ENCODE measurements at regions not wholly inside any gene's neighbourhood (a gene's known extent, or its start where the extent isn't known, plus 50 kb on each side); places are given as distances from the start of the nearest gene placed in this dataset.

DNA sequence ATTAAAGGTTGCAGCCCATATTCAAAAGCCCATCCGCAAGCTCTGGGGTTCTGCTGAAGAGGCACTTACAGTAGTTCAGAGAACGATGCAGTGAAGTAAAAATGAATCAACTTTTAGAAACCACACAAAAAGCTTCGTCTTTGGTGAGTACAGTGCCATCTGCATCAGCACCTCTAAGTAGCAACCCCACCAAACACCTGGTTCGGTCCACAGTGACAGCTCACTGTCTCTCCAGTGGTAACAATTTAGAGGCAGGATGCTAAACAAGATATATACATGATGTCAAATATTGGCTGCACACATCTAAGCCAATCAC lies 275.4 kb upstream of the TCF4 start:
- no peak for TF ChIP-seq TAF1 (IDR thresholded peaks at IDR 0.05; ENCODE audit: borderline replicate concordance, insufficient read depth, low read length)
- no peak for TF ChIP-seq POLR2AphosphoS5 (IDR thresholded peaks at IDR 0.05; ENCODE audit: low read depth, low read length)
- TF ChIP-seq SIN3A (IDR thresholded peaks at IDR 0.05; ENCODE audit: borderline replicate concordance, insufficient read depth, low read length): no peak
- TF ChIP-seq, protein P1, sequence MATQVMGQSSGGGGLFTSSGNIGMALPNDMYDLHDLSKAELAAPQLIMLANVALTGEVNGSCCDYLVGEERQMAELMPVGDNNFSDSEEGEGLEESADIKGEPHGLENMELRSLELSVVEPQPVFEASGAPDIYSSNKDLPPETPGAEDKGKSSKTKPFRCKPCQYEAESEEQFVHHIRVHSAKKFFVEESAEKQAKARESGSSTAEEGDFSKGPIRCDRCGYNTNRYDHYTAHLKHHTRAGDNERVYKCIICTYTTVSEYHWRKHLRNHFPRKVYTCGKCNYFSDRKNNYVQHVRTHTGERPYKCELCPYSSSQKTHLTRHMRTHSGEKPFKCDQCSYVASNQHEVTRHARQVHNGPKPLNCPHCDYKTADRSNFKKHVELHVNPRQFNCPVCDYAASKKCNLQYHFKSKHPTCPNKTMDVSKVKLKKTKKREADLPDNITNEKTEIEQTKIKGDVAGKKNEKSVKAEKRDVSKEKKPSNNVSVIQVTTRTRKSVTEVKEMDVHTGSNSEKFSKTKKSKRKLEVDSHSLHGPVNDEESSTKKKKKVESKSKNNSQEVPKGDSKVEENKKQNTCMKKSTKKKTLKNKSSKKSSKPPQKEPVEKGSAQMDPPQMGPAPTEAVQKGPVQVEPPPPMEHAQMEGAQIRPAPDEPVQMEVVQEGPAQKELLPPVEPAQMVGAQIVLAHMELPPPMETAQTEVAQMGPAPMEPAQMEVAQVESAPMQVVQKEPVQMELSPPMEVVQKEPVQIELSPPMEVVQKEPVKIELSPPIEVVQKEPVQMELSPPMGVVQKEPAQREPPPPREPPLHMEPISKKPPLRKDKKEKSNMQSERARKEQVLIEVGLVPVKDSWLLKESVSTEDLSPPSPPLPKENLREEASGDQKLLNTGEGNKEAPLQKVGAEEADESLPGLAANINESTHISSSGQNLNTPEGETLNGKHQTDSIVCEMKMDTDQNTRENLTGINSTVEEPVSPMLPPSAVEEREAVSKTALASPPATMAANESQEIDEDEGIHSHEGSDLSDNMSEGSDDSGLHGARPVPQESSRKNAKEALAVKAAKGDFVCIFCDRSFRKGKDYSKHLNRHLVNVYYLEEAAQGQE (IDR thresholded peaks at IDR 0.05; ENCODE audit: insufficient read depth in 1 of 2, low read depth in 2 of 2, low read length in 2 of 2): no peak
- no peak for TF ChIP-seq FOXP2 (optimal IDR thresholded peaks at IDR 0.05; ENCODE audit: borderline replicate concordance, extremely low read depth, extremely low read length, insufficient read depth)

DNA sequence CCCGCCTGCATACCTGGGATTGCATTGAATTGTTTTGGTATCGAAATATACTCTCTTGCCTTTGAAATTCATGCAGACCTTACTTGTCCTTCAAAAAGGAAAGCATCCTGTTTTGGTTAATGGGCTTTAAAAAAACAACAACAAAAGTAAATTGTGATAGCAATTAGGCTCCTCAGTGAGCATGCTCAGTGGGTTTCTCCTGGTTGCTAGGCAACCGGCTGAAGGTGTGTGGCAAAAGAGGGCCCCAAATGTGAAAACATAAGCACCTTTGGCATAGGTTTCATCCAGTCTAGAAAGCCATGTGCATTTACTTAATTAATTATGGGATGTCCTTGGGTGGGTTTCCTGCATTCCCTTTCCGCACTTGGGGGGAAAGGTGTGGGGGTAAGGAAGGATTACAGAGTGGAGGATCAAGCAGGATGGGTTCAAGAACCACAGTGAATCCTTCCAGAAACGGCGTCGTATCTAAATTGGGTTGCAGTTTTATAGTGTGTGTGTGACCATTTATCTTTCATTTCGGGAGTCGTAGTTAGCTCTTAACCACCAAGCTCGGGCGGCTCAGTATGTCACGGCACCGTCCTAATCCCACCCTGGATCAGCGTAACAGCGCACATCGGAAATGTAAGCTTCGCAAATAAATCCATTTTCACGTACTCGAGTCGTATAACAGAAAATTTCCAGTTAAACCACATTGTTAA lies 274.9 kb upstream of the TCF4 start:
- TF ChIP-seq FOXP2 (optimal IDR thresholded peaks at IDR 0.05; ENCODE audit: borderline replicate concordance, extremely low read depth, extremely low read length, insufficient read depth) (no peak), SIN3A (IDR thresholded peaks at IDR 0.05; ENCODE audit: borderline replicate concordance, insufficient read depth, low read length) (no peak), POLR2AphosphoS5 (IDR thresholded peaks at IDR 0.05; ENCODE audit: low read depth, low read length) (no peak), TAF1 (IDR thresholded peaks at IDR 0.05; ENCODE audit: borderline replicate concordance, insufficient read depth, low read length) (no peak)
- TF ChIP-seq, protein P1 (IDR thresholded peaks at IDR 0.05; ENCODE audit: insufficient read depth in 1 of 2, low read depth in 2 of 2, low read length in 2 of 2): no peak

DNA sequence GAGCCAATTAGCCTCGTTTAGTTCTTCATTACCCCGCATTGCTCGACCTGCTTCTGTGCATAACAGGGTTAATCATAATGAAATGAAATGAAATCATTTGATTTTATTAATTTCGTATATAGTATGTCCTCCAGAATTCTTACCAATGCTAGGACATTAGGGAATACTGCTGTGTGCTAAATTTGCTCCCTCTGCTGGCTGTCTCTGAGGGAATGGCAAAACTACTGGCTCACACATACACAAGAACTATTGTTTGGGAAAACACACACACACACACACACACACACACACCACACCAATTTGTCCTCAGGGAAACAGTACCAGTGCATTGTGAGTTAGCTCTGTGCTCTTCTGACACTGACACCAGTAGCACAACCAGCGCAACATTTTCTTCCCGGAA lies 273.3 kb upstream of the TCF4 start:
- TF ChIP-seq POLR2AphosphoS5 (IDR thresholded peaks at IDR 0.05; ENCODE audit: low read depth, low read length): no peak
- TF ChIP-seq, protein P1 (IDR thresholded peaks at IDR 0.05; ENCODE audit: insufficient read depth in 1 of 2, low read depth in 2 of 2, low read length in 2 of 2): no peak
- TF ChIP-seq FOXP2 (optimal IDR thresholded peaks at IDR 0.05; ENCODE audit: borderline replicate concordance, extremely low read depth, extremely low read length, insufficient read depth): no peak
- no peak for TF ChIP-seq TAF1 (IDR thresholded peaks at IDR 0.05; ENCODE audit: borderline replicate concordance, insufficient read depth, low read length)
- no peak for TF ChIP-seq SIN3A (IDR thresholded peaks at IDR 0.05; ENCODE audit: borderline replicate concordance, insufficient read depth, low read length)

DNA sequence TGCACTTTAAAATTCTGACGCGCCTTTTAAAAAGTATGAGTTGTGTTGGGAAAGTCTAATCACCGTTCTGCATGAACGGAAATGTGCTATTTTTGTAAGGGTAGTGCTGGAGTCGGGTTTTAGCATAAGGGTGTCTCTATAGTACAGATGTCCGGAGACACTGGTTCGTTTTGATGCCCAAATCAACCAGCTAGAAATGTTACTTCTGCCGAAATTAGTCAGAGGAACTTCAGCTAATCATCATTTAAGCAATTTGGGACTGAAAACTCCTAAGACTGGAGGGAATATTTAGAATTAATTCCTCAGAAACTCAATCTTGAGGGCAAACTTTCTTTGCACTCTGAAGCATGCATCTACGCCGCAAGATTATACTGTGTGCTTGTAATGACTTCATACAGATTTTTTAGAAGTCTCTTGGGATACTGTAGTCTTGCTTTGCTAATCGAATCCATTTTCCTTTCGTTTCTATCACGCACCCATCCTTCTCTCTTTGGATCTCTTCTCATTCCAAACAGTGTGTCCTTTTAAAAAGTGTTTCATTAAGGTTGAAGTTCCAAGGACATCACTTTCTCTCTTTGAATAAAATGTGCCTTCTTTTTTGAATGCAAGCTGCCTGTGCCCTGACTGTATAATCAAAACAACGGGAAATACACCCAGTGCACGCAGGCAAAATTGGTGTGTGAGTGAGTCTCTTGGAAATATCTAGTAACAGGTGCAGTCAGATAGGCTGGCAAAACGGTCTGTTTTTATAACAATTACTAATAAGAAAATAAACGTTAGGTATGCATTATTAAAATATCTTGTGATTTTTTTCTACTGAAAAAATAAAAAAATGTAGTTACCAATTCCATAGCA lies 270.9 kb upstream of the TCF4 start:
- TF ChIP-seq TAF1 (IDR thresholded peaks at IDR 0.05; ENCODE audit: borderline replicate concordance, insufficient read depth, low read length): no peak
- no peak for TF ChIP-seq POLR2AphosphoS5 (IDR thresholded peaks at IDR 0.05; ENCODE audit: low read depth, low read length)
- TF ChIP-seq, protein P1 (IDR thresholded peaks at IDR 0.05; ENCODE audit: insufficient read depth in 1 of 2, low read depth in 2 of 2, low read length in 2 of 2): no peak
- no peak for TF ChIP-seq FOXP2 (optimal IDR thresholded peaks at IDR 0.05; ENCODE audit: borderline replicate concordance, extremely low read depth, extremely low read length, insufficient read depth)
- no peak for TF ChIP-seq SIN3A (IDR thresholded peaks at IDR 0.05; ENCODE audit: borderline replicate concordance, insufficient read depth, low read length)

Measured in PFSK-1 (cell line).